Suprapubic skin (tissue), 4 donors: ENCODE measurements at regions not wholly inside any gene's neighbourhood (a gene's known extent, or its start where the extent isn't known, plus 50 kb on each side); places are given as distances from the start of the nearest gene placed in this dataset.
"Not testable (repeated sequence)": the region's sequence is repeated elsewhere in the genome, so short reads cannot be mapped to it uniquely, and the experiment has no call there.

Source experiments
- DNase-seq, 2 donors: peaks; one replicate each; pipeline ENCODE4 v3.0.0-alpha.2; 2019; ENCODE audit warnings: low spot score in 2 of 2
- H3K27ac ChIP-seq: fragments of 200-600 bp; sonication (generic); one replicate; pipeline ENCODE4 v1.5.1; 2019
- H3K27me3 ChIP-seq: fragments of 200-600 bp; sonication (generic); one replicate; pipeline ENCODE4 v1.5.1; 2019
- H3K36me3 ChIP-seq: fragments of 200-600 bp; sonication (generic); one replicate; pipeline ENCODE4 v1.5.1; 2019
- H3K4me1 ChIP-seq: fragments of 200-600 bp; sonication (generic); one replicate; pipeline ENCODE4 v1.5.1; 2019
- H3K4me3 ChIP-seq: fragments of 200-600 bp; sonication (generic); one replicate; pipeline ENCODE4 v1.5.1; 2019; ENCODE audit warnings: mild to moderate bottlenecking
- H3K9me3 ChIP-seq: fragments of 200-600 bp; sonication (generic); one replicate; pipeline ENCODE4 v1.5.1; 2019
- EP300 ChIP-seq: sonication (generic); formaldehyde crosslinking; IDR thresholded peaks from one replicate; pipeline ENCODE4 v1.6.1; 2017; ENCODE audit warnings: antibody characterized with exemption
- POLR2A ChIP-seq, 2 donors: fragments of 450-650 bp; IDR thresholded peaks; one replicate each; pipeline ENCODE4 v1.6.1; 2017; ENCODE audit warnings: antibody characterized with exemption in 2 of 2, mild to moderate bottlenecking in 2 of 2, moderate library complexity in 2 of 2
- POLR2AphosphoS5 ChIP-seq, 3 donors: sonication (generic); formaldehyde crosslinking; IDR thresholded peaks; one replicate each; pipeline ENCODE4 v1.6.1; 2017; ENCODE audit warnings: antibody characterized with exemption in 3 of 3
- WGBS: methylation state at CpG from one replicate; pipeline ENCODE4 v1.1.5; 2018; 5-methylcytosine and 5-hydroxymethylcytosine counted together
- TF ChIP-seq, protein P1 (sequence below), 2 donors: fragments of 200-600 bp in 1 of 2; fragments of 450-650 bp in 1 of 2; sonication (generic) in 1 of 2; IDR thresholded peaks; one replicate each; pipeline ENCODE4 v1.5.1; 2016 to 2019; ENCODE audit warnings: antibody characterized with exemption in 2 of 2, mild to moderate bottlenecking in 1 of 2, moderate library complexity in 1 of 2

DNA sequence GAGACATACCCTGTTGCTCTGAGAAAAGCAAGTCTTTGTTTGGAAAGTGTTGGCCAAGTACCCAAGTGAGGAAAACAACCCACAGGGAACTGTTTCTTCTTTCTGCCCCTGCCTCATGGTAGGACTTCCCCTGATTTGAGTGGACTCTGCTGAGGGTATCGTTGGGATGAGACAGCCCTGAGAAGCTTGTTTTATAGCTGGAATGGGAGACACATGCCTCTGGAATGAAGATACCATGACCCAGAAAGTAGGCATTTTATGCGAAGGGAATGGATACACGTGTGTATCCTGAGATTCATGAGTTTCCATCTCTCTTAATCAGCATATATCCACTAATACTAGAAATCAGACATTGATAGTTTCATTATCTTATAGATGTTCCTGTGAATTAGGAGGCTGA, 382.3 kb downstream of the ATP23 start:
- H3K4me1 ChIP-seq = no peaks in the 10 kb centered on the region
- no peaks in the 10 kb centered on the region for H3K36me3 ChIP-seq
- no peak overlapping the region for H3K4me3 ChIP-seq
- TF ChIP-seq, protein P1, sequence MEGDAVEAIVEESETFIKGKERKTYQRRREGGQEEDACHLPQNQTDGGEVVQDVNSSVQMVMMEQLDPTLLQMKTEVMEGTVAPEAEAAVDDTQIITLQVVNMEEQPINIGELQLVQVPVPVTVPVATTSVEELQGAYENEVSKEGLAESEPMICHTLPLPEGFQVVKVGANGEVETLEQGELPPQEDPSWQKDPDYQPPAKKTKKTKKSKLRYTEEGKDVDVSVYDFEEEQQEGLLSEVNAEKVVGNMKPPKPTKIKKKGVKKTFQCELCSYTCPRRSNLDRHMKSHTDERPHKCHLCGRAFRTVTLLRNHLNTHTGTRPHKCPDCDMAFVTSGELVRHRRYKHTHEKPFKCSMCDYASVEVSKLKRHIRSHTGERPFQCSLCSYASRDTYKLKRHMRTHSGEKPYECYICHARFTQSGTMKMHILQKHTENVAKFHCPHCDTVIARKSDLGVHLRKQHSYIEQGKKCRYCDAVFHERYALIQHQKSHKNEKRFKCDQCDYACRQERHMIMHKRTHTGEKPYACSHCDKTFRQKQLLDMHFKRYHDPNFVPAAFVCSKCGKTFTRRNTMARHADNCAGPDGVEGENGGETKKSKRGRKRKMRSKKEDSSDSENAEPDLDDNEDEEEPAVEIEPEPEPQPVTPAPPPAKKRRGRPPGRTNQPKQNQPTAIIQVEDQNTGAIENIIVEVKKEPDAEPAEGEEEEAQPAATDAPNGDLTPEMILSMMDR (IDR thresholded peaks at IDR 0.05) = no peak
- no peak for TF ChIP-seq POLR2AphosphoS5 (IDR thresholded peaks at IDR 0.05)
- DNase-seq = no peak
- H3K27me3 ChIP-seq = no peaks in the 10 kb centered on the region
- no peaks in the 10 kb centered on the region for H3K9me3 ChIP-seq
- WGBS = 85% methylated on average over 3 of the region's 3 CpGs
- no peak overlapping the region for H3K27ac ChIP-seq

DNA sequence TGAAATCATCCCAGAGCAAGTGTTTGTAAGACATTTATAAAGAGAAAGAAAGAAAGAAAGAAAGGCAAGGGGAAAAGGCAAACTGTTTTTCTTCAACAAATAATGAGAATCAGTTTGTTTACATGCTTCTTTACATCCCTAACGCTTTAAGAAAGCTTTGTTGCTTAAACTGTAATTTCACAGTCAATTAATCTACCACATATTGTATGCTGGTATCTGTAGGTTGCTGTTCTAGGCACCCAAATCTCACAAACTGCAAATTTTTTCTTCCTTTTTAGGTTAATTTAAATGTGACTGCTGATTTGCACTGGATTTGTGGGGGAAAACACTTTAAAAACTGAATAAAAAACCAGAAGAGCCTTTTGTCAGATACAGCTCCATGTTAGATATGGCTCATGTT, 384.2 kb downstream of the ATP23 start:
- no peak overlapping the region for H3K27ac ChIP-seq
- H3K4me3 ChIP-seq = no peak overlapping the region
- H3K4me1 ChIP-seq = no peaks in the 10 kb centered on the region
- no peak for DNase-seq
- H3K9me3 ChIP-seq = no peaks in the 10 kb centered on the region
- 51% methylated on average over 1 of the region's 1 CpG for whole genome bisulfite sequencing
- TF ChIP-seq POLR2A (IDR thresholded peaks at IDR 0.05) = no peak
- no peak for TF ChIP-seq EP300
- TF ChIP-seq, protein P1 (IDR thresholded peaks at IDR 0.05) = no peak
- no peak for TF ChIP-seq POLR2AphosphoS5 (IDR thresholded peaks at IDR 0.05)
- H3K36me3 ChIP-seq = no peaks in the 10 kb centered on the region
- no peaks in the 10 kb centered on the region for H3K27me3 ChIP-seq

DNA sequence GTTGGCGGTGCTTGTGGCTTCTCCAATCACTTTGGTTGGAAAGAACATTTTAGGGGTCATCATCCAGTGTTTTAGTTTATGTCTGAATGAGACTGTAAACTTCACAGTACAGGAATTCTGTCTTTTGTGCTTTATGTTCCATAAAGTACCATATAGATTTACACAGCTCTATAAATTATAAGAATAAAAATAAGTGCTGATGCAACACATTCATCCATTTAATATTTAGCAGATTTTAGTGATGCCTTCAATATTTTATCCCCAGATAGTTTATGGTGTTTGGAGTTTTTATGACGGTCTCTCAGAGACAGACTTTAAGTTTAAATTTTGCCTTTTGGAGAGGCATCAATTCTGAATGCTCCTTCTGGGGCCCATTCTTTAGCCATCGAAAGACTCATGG, 385.2 kb downstream of the ATP23 start:
- H3K4me3 ChIP-seq = no peak overlapping the region
- DNase-seq = no peak
- WGBS = 94% methylated on average over 3 of the region's 3 CpGs
- no peaks in the 10 kb centered on the region for H3K4me1 ChIP-seq
- no peak overlapping the region for H3K27ac ChIP-seq
- no peaks in the 10 kb centered on the region for H3K27me3 ChIP-seq
- TF ChIP-seq POLR2AphosphoS5 (IDR thresholded peaks at IDR 0.05) = no peak
- no peak for TF ChIP-seq EP300
- TF ChIP-seq, protein P1 (IDR thresholded peaks at IDR 0.05) = no peak
- TF ChIP-seq POLR2A (IDR thresholded peaks at IDR 0.05) = no peak
- H3K9me3 ChIP-seq = no peaks in the 10 kb centered on the region
- no peaks in the 10 kb centered on the region for H3K36me3 ChIP-seq

DNA sequence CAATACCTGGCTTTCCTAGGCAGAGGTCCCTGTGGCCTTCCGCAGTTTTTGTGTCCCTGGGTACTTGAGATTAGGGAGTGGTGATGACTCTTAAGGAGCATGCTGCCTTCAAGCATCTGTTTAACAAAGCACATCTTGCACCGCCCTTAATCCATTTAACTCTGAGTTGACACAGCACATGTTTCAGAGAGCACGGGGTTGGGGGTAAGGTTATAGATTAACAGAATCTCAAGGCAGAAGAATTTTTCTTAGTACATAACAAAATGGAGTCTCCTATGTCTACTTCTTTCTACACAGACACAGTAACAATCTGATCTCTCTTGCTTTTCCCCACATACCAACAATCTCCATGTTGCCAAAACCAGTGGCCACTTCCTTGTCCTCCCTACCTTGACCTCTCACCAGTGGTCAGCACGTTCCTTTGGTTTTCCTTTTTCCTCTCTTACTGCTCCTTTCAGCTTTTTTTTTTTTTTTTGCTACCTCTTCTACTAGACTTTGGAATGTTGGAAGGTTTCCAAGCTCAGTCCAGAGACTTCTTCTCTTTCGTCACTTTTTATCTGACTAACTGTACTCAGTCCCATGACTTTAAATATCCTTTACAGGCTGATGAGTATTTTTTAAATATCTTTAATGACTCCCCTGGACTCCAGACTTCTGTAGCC, 395.3 kb downstream of the ATP23 start:
- 50% methylated on average over 2 of the region's 5 CpGs for WGBS
- H3K4me1 ChIP-seq, DNase-seq, H3K27me3 ChIP-seq, H3K36me3 ChIP-seq, H3K9me3 ChIP-seq, H3K4me3 ChIP-seq, H3K27ac ChIP-seq: not testable (repeated sequence)

DNA sequence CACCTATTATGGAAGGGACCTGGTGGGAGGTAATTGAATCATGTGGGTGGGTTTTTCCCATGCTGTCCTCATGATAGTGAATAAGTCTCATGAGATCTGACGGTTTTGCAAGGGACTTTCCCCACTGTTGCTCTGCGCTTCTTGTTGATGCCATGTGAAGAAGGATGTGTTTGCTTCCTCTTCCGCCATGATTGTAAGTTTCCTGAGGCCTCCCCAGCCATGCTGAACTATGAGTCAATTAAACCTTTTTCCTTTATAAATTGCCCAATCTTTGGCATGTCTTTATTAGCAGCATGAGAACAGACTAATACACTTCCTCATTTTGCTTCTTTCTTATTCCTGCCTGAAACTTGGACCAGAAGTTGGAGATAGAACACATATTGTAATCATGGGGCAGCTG, 396.2 kb downstream of the ATP23 start:
- H3K9me3 ChIP-seq, DNase-seq, H3K27ac ChIP-seq: not testable (repeated sequence)

DNA sequence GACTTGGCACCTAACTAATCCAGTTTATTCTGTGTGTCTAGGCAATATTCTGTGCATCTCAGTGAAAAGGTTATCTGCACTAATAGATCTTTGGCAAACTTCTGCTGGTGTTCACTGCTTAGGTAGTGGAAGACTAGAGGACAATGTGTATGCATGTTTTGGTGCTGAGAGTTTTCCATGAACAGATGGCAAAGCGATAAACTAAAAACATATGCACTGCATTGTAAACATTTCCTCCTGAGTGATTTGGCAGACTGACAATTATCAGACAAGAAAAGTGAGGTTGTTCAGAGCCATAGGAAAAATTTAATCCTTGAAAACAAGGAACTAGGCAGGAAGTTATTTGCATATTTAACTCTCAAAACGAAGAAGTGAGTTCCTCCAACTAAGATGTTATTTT, 400.4 kb downstream of the ATP23 start:
- peaks cover 4% of the 10 kb centered on the region for H3K4me1 ChIP-seq
- H3K36me3 ChIP-seq = no peaks in the 10 kb centered on the region
- H3K4me3 ChIP-seq = no peak overlapping the region
- no peak for DNase-seq
- H3K9me3 ChIP-seq = no peaks in the 10 kb centered on the region
- no peak overlapping the region for H3K27ac ChIP-seq
- TF ChIP-seq POLR2A (IDR thresholded peaks at IDR 0.05) = no peak
- no peak for TF ChIP-seq POLR2AphosphoS5 (IDR thresholded peaks at IDR 0.05)
- TF ChIP-seq, protein P1 (IDR thresholded peaks at IDR 0.05) = no peak
- TF ChIP-seq EP300 = no peak
- H3K27me3 ChIP-seq = no peaks in the 10 kb centered on the region
- 31% methylated on average over 2 of the region's 2 CpGs for WGBS

More for the DNA sequence above, 396.2 kb downstream of the ATP23 start:
- H3K27me3 ChIP-seq, H3K36me3 ChIP-seq, H3K4me1 ChIP-seq, H3K4me3 ChIP-seq: not testable (repeated sequence)
- 91% methylated on average over 3 of the region's 3 CpGs for WGBS
